GM19351 (cell line): ENCODE measurements at regions not wholly inside any gene's neighbourhood (a gene's known extent, or its start where the extent isn't known, plus 50 kb on each side); places are given as distances from the start of the nearest gene placed in this dataset.

Experiments used
- ATAC-seq: cut with Tn5 transposase; IDR thresholded peaks from one replicate; pipeline ENCODE4 v1.9.1; 2021; ENCODE audit warnings: mild to moderate bottlenecking, moderate library complexity; ENCODE audit not compliant: unreplicated experiment

GRCh38 chr6:12648171-12648570, 68.4 kb upstream of the PHACTR1 start:
- ATAC-seq = no peak

- no peak for ATAC-seq
Measured at GRCh38 chr6:12649325-12649724, 67.2 kb upstream of the PHACTR1 start.

- ATAC-seq = no peak
Measured at GRCh38 chr6:12653486-12653885, 63.1 kb upstream of the PHACTR1 start.

GRCh38 chr6:12654107-12654506, 62.5 kb upstream of the PHACTR1 start:
- ATAC-seq = no peak

- ATAC-seq = no peak
Measured at GRCh38 chr6:12654514-12654913, 62.1 kb upstream of the PHACTR1 start.

GRCh38 chr6:12656906-12657305, 59.7 kb upstream of the PHACTR1 start:
- ATAC-seq = no peak

- no peak for ATAC-seq
Measured at GRCh38 chr6:12657884-12658283, 58.7 kb upstream of the PHACTR1 start.

- ATAC-seq = no peak
Measured at GRCh38 chr6:12661432-12662089, 55.0 kb upstream of the PHACTR1 start.
